ENCODE measurements at regions not wholly inside any gene's neighbourhood (a gene's known extent, or its start where the extent isn't known, plus 50 kb on each side); places are given as distances from the start of the nearest gene placed in this dataset.

DNA sequence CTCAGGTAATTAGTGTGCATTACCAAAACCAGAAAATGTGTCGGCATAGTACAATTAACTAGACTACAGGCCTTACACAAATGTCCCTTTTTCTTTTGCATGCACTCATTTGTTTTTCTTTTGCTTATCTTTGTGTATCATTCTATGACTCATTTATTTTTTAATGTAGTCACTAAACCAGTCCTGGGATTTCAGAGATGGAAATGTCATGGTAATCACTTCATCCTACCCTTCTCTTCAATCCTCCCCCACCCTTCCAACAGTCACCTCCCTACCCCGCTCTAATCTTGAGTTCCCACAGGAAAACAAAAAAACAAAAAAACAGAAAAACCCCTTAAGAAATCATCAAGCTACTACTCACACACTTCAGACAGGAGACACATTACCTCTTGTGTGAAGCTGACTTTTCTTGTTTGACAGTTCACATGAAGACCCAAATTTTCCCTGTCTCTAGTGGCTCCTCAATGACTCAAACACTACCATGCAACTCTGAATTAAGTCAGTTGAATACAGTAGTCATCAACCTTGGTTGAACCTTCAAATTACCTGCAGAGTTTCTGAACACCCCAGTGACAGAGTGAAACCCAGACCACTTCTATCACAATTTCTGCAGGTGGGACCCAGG is 242.4 kb upstream of the SALL1 start:
- TF ChIP-seq, protein P1, sequence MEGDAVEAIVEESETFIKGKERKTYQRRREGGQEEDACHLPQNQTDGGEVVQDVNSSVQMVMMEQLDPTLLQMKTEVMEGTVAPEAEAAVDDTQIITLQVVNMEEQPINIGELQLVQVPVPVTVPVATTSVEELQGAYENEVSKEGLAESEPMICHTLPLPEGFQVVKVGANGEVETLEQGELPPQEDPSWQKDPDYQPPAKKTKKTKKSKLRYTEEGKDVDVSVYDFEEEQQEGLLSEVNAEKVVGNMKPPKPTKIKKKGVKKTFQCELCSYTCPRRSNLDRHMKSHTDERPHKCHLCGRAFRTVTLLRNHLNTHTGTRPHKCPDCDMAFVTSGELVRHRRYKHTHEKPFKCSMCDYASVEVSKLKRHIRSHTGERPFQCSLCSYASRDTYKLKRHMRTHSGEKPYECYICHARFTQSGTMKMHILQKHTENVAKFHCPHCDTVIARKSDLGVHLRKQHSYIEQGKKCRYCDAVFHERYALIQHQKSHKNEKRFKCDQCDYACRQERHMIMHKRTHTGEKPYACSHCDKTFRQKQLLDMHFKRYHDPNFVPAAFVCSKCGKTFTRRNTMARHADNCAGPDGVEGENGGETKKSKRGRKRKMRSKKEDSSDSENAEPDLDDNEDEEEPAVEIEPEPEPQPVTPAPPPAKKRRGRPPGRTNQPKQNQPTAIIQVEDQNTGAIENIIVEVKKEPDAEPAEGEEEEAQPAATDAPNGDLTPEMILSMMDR (IDR thresholded peaks at IDR 0.05): no peak
- TF ChIP-seq ZFX (IDR thresholded peaks at IDR 0.05; ENCODE audit: borderline replicate concordance): no peak
